ENCODE measurements at regions not wholly inside any gene's neighbourhood (a gene's known extent, or its start where the extent isn't known, plus 50 kb on each side); places are given as distances from the start of the nearest gene placed in this dataset.

DNA sequence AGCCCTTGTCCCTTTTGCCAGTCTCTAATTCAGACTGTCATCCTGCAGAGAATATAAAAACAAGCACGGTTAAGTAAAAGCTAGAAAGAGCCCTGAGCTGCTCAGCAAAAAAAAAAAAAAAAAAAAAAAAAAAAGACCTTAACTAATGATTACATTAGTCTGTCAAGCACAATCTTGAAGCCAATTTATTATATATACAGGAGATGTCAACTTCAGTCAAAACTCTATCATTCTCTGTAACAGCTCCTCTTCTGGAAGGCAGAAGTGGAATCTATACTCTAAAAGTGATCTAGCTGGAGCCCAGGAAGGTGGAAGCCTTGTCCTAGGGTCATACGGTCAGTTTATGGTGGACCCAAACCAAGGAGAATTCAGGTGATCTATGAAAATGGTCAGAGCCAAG is 55.2 kb upstream of the UBASH3B start (continued):
- TF ChIP-seq, protein P1, sequence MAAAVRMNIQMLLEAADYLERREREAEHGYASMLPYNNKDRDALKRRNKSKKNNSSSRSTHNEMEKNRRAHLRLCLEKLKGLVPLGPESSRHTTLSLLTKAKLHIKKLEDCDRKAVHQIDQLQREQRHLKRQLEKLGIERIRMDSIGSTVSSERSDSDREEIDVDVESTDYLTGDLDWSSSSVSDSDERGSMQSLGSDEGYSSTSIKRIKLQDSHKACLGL (CRISPR knock-in tag; IDR thresholded peaks at IDR 0.05; ENCODE audit: borderline replicate concordance, poor library complexity, severe bottlenecking): no peak

DNA sequence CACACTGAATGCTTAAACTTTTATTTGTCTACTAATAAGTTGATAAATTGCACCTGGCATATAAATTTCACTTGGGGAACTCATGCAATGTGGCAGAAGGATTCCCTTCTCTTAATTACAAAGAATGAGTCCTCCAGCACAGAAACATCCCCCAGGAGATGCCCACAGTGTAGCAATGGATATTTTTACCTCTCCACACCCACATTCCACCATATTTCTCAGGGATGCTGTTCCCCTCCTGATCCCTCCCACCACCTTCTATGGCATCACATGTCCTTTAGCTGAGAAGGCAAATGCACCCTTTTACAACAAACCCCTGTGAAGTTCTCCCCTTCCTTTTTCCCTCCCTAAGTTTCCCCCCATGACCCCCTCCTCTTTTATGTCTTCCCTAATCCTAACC is 56.1 kb upstream of the UBASH3B start:
- Histone ChIP-seq H3K9me1 (ENCODE audit: control insufficient read depth, insufficient read depth, low read length) (no peaks in the 10 kb centered on the region), H3K4me1 (replicated peaks in 1 of 2; ENCODE audit: control insufficient read depth in 2 of 2, insufficient read depth in 2 of 2, low read length in 2 of 2) (no peaks in the 10 kb centered on the region), H3K4me3 (no peak overlapping the region), H3K4me2 (ENCODE audit: insufficient read depth, low read length) (no peak overlapping the region), H3K27ac (ENCODE audit: extremely low read depth, low read depth, low read length) (no peak overlapping the region), H3K36me3 (ENCODE audit: control insufficient read depth, insufficient read depth, low read length) (no peaks in the 10 kb centered on the region), H3K27me3 (ENCODE audit: control insufficient read depth in 2 of 2, insufficient read depth in 2 of 2, low read length in 2 of 2) (no peaks in the 10 kb centered on the region), H4K20me1 (replicated peaks; ENCODE audit: control insufficient read depth, insufficient read depth, low read length) (no peaks in the 10 kb centered on the region), H3K79me2 (ENCODE audit: control insufficient read depth, insufficient read depth, low read length) (no peaks in the 10 kb centered on the region), H2AFZ (ENCODE audit: low read depth, low read length) (no peak overlapping the region), H3K9ac (ENCODE audit: insufficient read depth in 1 of 2, low read depth in 2 of 2, low read length in 2 of 2) (no peak overlapping the region), H3K9me3 (replicated peaks; ENCODE audit: control insufficient read depth, insufficient read depth, low read depth, low read length) (no peaks in the 10 kb centered on the region)
- ChIA-PET CTCF (ENCODE audit: low intra/inter-chr PET ratio) (no interaction called here), POLR2A (no interaction called here)
- BruUV-seq (replicated peaks): no TSS peak
- intact Hi-C loops (cut with micrococcal nuclease): no loop called here
- FAIRE-seq (no peak), ATAC-seq (no peak), DNase-seq (ENCODE audit: extremely low read depth in 1 of 4, low spot score in 3 of 4) (no peak)
- in situ Hi-C loops (cut with MboI): no loop called here
- TF ChIP-seq TRIM28 (IDR thresholded peaks at IDR 0.05) (no peak), RFX5 (IDR thresholded peaks at IDR 0.05; ENCODE audit: low read depth, low read length) (no peak), GTF2A2 (tag; IDR thresholded peaks at IDR 0.05) (no peak), ETS2 (tag; IDR thresholded peaks at IDR 0.05; ENCODE audit: borderline replicate concordance, poor library complexity, severe bottlenecking) (no peak), TRIM24 (IDR thresholded peaks at IDR 0.05) (no peak), TOE1 (IDR thresholded peaks at IDR 0.05; ENCODE audit: borderline replicate concordance) (no peak), TOE1 (CRISPR knock-in tag; IDR thresholded peaks at IDR 0.05; ENCODE audit: borderline replicate concordance, low read depth) (no peak), CBX2 (IDR thresholded peaks at IDR 0.05; ENCODE audit: insufficient read depth, low read length, poor library complexity, severe bottlenecking) (no peak), ZNF184 (CRISPR knock-in tag; IDR thresholded peaks at IDR 0.05) (no peak), SRF (CRISPR knock-in tag; IDR thresholded peaks at IDR 0.05) (no peak), ZNF24 (IDR thresholded peaks at IDR 0.05) (no peak), PHB2 (IDR thresholded peaks at IDR 0.05; ENCODE audit: low read depth) (no peak), ZNF77 (CRISPR knock-in tag; IDR thresholded peaks at IDR 0.05) (no peak), IRF2 (CRISPR knock-in tag; IDR thresholded peaks at IDR 0.05) (no peak), KDM5B (IDR thresholded peaks at IDR 0.05; ENCODE audit: insufficient replicate concordance, low read depth, low read length) (no peak), PHB (CRISPR knock-in tag; IDR thresholded peaks at IDR 0.05) (no peak), FOXJ3 (CRISPR knock-in tag; IDR thresholded peaks at IDR 0.05) (no peak)
- TF ChIP-seq, protein P2, sequence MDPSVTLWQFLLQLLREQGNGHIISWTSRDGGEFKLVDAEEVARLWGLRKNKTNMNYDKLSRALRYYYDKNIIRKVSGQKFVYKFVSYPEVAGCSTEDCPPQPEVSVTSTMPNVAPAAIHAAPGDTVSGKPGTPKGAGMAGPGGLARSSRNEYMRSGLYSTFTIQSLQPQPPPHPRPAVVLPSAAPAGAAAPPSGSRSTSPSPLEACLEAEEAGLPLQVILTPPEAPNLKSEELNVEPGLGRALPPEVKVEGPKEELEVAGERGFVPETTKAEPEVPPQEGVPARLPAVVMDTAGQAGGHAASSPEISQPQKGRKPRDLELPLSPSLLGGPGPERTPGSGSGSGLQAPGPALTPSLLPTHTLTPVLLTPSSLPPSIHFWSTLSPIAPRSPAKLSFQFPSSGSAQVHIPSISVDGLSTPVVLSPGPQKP (CRISPR knock-in tag; IDR thresholded peaks at IDR 0.05): no peak
- TF ChIP-seq, protein P3, sequence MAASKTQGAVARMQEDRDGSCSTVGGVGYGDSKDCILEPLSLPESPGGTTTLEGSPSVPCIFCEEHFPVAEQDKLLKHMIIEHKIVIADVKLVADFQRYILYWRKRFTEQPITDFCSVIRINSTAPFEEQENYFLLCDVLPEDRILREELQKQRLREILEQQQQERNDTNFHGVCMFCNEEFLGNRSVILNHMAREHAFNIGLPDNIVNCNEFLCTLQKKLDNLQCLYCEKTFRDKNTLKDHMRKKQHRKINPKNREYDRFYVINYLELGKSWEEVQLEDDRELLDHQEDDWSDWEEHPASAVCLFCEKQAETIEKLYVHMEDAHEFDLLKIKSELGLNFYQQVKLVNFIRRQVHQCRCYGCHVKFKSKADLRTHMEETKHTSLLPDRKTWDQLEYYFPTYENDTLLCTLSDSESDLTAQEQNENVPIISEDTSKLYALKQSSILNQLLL (CRISPR knock-in tag; IDR thresholded peaks at IDR 0.05; ENCODE audit: borderline replicate concordance): no peak
- TF ChIP-seq, protein P4, sequence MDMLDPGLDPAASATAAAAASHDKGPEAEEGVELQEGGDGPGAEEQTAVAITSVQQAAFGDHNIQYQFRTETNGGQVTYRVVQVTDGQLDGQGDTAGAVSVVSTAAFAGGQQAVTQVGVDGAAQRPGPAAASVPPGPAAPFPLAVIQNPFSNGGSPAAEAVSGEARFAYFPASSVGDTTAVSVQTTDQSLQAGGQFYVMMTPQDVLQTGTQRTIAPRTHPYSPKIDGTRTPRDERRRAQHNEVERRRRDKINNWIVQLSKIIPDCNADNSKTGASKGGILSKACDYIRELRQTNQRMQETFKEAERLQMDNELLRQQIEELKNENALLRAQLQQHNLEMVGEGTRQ (CRISPR knock-in tag; IDR thresholded peaks at IDR 0.05): no peak

Measured in K562 (cell line).